ENCODE measurements at regions not wholly inside any gene's neighbourhood (a gene's known extent, or its start where the extent isn't known, plus 50 kb on each side); places are given as distances from the start of the nearest gene placed in this dataset.

DNA sequence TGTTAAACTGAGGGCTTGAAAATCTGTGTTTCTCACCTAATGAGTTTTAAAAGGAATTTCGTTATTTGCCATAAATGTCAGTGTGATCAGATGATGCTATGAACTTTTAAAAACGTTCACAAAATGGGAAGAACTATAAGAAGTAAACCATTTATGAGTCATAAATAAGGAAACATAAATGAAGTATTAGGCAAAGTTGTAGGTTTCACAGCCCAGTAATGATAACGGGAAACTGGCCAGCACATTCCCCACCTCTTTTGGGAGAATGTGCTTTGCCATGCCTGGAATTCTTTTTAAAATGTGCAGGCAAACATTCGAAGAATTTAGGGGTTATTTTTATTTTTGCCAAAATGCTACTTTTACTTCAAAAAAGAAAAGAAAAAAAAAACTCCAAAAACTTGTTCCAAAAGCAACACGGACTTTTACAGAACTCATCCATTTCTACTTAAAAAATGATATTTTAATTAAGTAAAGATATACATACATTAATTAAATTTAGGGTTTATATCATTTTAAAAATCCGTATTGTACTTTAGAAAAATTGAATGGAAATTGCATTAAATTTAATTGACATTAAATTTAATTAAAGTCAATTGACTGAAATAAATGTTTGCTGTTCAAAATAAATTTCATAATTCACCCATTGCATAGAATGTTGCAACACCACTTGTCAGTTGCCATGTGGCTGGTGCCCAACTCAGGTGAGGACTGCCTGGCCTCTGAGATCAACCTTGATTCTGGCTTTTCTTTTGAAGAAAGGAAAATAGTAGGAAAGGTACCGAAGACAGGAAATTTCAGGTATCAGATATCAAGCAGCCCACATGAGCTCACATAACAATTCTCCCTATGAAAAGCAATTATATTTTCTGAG is 1198.5 kb downstream of the EFNB2 start:
- DNase-seq: no peak

DNA sequence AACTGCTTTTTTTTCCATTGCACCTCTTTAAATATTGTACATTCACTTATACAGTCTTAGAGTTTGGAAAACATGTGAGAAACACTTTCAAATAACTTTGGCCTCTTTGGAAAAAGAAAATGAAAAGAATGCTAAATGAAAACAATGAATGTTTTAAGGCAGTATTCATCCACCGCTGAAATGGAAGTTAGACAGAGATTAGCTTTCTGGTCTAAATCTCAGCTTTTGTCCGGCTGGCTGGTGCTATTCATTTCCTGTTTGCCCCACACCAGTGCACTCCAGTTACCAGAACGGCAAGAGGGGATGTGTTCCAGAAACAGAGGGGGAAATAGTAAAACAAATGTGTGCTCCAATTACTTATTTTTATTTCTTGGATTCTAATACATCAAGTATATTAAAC is 1201.3 kb downstream of the EFNB2 start:
- no peak for DNase-seq

DNA sequence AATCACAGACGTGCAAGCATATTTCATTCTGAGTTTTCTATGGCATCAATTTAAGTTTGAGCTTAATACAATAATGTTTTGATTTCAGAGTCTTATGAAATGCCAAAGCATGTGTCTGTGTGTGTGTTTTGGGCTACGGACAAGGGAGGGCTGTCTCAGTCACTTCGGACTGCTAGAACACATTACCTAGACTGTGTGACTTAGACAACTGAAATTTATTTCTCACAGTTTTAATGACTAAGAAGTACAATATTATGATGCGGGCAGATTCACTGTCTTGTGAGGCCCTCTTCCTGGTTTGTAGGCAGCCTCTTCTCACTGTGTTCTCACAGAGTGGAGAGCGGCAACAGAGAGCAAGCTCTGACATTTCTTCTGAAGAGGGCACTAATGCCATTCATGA is 1202.0 kb downstream of the EFNB2 start:
- DNase-seq: no peak

DNA sequence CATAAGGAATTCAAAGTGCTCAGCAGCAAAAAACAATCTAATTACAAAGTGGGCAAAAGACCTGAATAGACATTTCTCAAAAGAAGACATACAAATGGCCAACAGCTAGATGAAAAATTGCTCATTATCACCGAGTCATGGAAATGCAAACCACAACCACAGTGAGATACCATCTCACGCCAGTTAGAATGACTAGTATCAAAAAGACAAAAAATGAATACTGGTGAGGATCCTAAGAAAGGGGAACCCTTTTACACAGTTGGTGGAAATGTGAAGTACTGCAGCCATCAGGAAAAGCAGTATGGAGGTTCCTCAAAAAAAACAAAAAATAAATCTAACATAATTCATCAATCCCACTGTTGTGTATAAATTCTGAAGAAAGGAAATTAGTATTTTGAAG is 1206.1 kb downstream of the EFNB2 start:
- DNase-seq: no peak

DNA sequence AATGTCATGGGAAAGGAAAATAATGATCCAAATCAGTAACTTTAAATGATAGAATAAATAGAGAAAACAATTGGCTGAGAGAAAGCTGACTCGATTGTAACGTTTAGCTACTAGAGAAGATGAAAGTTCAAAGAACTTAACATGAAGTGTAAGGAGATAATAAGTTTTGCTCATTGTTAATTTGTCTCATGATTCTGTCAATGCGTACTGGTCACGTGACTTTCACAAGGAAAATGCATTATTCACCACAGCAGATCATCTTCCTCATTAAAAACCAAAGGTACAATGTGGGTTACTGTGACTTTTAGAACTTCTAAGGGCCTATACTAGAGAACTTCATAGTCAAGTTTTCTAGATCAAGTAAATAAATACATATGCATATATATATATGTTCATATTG is 1207.2 kb downstream of the EFNB2 start:
- DNase-seq: no peak

DNA sequence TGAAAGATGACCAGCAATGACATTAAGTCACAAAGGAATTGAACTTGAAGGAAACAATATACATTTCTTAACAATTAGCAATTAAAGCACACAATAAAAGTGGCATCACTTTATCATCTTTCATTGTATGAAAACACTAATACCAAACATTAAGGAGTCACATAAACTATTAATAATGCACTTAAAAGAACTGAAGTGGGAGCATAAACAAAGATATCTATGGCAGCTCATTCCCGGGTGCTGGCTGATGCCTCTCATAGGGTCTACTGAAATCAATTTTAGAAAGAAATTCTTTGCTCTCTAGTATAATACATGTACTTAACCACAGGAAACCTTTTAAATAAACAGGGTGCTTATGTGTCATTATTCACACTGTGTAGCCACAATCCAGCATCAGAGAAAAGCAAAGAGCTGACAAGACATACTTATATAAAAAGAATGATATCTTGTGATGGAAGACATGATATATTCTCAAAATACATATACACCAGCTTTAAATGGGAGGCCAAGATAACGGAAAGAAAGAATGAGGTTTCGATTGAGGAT is 1207.8 kb downstream of the EFNB2 start:
- DNase-seq: no peak

- no peak for DNase-seq
These were observed 1215.6 kb downstream of the EFNB2 start for GRCh38 chr13:105319875-105320274.

DNA sequence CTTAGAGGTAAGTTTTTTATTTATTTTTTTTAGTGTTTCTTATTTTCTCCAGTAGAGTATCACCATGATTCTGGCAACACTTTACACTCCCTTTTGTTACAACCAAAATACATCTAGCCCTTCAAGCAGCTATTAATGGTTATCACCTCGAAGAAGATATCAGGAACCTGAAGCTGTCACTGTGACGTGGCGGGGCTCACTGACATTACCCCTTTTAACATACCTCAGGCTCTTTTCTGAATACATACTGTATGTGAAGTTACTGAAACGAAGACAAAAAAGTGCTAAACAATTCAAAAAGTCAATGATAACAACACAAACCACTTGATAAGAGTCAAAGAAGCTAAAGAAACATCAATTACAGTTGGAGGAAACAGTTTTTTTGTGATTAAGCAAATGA is 1218.7 kb downstream of the EFNB2 start:
- no peak for DNase-seq

DNA sequence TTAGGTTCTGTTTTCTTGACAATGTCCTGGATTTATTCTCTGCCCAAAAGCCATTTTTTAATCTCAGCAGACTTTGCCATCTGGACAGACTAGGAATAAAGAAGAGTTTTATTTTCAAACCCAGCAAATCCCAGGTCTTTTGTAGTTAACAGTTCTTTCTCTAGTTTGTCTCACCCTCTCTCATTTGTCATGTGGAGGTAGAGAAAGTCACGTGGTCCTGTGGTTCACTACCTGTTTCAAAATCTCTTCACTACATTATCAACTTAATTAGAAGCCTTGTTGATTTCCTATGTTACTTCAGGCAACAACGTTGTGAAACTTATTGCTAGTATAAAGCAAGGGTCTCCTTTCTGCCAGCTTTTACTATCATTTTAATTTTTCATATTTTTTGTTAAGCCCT is 1222.6 kb downstream of the EFNB2 start:
- no peak for DNase-seq

- DNase-seq: no peak
These were observed 1224.4 kb downstream of the EFNB2 start for GRCh38 chr13:105311094-105311493.

DNA sequence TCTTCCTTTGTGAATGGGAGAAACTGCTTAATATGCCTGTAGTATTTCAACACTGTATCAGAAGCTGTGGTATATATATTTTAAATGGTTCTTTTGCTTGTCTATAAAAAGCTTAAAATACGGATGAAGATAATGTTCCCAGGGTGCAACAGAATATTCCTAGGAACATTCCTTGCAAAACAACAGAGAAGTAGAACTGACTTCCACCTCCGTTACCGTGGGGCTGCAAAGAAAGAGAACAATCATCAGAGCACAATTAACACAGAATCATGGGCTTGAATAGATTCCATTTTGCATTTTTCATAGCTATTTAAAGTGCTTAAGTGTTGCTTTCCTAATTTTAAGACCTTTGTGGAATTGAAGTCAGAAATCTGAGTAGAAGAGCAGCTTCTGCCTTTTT is 1227.7 kb downstream of the EFNB2 start:
- DNase-seq: no peak

DNA sequence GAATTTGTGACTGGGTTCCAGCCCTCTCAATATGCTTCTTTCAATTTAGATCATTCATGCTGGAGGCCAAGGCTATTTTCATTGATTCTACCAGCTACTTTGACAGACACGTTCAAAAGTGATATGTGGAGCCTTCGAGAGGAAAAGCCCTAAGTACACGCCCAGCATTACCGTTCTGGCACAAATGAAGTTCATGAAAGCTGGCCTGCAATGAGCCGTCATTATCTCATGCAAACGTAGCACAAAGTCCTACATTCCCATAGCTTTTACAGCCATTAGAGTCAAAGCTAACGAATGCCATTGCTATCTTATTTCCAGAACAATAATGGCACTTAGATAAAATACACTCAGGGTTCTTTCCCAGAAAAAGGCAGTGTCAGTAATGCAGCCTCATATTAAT is 1237.6 kb downstream of the EFNB2 start:
- no peak for DNase-seq

GRCh38 chr13:105291987-105292386 is 1243.5 kb downstream of the EFNB2 start:
- no peak for DNase-seq

GRCh38 chr13:105290596-105290995 is 1244.9 kb downstream of the EFNB2 start:
- no peak for DNase-seq

DNA sequence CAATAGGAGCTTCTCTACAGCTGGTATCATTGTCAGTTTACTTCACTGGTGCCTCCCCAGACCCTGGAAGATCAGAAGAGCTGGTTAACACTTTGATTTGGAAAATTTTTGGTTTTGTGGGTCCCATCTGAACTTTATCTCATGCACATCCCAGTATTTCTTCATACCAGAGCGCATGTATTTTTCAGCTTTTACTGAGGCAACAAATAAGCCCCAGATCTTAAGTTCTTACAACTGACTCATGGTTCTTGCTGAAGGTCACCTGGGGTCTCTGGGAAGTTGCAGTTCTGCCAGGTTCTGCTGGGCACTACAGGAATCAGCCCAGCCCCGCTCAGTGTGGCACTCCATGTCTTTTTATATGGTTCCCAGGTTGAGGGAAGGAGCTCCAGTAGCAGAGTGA is 1249.9 kb downstream of the EFNB2 start:
- no peak for DNase-seq

GRCh38 chr13:105282406-105283285 is 1252.8 kb downstream of the EFNB2 start:
- no peak for DNase-seq

DNA sequence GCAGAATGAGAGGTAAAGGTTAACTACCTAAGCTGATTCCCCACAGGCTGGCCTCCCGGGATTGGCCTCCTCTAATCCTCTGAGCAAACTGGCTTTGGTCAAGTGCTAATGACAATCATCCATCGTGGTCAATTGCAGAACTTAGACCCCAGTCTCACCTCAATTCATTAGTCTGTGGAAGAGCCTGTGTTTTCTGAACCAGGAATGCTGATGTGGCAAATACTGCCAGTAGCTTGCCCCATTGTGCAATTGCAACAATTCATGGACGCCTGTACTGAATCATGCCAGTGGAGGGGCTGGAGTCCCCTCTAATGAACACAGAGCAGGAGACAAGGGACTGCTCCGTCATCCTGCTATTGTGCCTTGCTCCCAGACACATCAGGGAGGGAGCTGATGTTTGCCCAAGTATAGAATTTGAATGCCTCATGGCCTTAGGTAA is 1256.5 kb downstream of the EFNB2 start:
- DNase-seq: no peak

GRCh38 chr13:105276571-105276970 is 1258.9 kb downstream of the EFNB2 start:
- no peak for DNase-seq

GRCh38 chr13:105273665-105274222 is 1261.7 kb downstream of the EFNB2 start:
- no peak for DNase-seq

DNA sequence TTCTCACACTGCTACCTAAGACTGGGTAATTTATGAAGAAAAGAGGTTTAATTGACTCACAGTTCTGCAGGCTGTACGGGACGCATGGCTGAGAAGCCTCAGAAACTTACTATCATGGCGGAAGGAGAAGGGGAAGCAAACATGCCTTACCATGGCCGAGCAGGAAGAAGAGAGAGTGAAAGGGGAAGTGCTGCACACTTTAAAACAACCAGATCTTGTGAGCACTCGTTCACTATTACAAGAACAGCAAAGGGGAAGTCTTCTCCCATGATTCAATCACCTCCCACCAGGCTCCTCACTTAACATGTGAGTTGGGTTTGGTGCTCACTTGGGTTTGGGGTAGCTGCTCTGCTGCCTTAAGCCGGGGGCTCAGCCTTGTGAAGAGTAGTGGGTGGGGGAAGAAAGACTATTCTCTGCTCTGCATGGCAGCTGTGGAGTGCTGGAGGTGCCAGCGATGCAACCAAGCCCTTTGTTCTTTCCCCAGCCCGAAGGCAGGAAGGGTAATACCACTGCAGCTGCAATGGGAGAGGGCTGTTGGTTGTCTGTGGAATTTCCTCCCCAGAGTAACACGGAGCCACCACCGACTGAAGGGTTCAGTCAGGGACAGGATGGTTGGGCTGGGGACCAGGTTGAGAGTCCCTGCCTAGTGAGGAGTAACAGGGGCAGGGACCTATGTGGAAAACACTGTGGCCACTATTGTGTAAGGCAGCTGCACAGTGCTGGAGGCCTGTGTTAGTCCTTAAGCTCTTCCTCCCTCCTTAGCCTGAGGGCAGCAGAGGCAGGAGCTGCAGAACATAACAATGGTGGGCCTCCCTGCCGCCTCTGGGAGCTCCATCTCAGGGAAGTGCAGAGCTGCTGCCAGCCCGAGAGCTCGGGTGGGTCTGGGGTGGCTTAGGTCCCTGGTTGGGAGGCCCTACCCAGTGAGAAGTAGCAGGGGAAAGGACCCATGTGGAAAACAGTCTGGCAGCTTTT is 1262.5 kb downstream of the EFNB2 start:
- no peak for DNase-seq

GRCh38 chr13:105266615-105267014 is 1268.8 kb downstream of the EFNB2 start:
- no peak for DNase-seq

DNA sequence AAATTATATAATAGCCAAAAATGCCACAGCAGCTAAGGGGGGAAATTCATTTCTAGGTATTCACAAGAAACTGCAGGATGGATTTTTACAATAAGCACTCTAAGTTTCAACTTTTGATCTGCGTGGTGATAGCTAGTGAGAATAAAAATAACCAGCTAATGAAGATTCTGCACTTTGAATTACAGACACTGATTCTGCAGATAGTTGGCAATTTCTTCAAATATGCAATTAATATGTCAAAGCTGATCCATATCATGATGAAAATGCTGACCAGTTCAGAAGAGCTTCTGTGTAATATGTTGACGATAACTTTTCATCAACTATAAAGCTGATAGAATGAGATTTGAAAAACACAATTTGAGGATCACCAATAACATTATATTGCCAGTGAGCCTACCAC is 1272.9 kb downstream of the EFNB2 start:
- DNase-seq: no peak

Measured in activated naive CD4-positive, alpha-beta T cell treated with anti-CD3 and anti-CD28 coated beads, Interleukin-2, amount 50 U/mL, for 16 hours (primary cell).